H1 (cell line): ENCODE measurements at regions not wholly inside any gene's neighbourhood (a gene's known extent, or its start where the extent isn't known, plus 50 kb on each side); places are given as distances from the start of the nearest gene placed in this dataset.
"Not testable (repeated sequence)": the region's sequence is repeated elsewhere in the genome, so short reads cannot be mapped to it uniquely, and the experiment has no call there.

Experiments used
- CTCF ChIA-PET: fragments of 300-600 bp; sonication (Branson Sonifier 250); formaldehyde crosslinking; loops from one replicate; lab custom pipeline; 2021; ENCODE audit not compliant: partially characterized antibody; lab: Charles Lee
- POLR2A ChIA-PET: fragments of 300-600 bp; sonication (Branson Sonifier 250); formaldehyde crosslinking; loops from one replicate; lab custom pipeline; 2021; ENCODE audit warnings: inconsistent platforms; ENCODE audit not compliant: partially characterized antibody; lab: Charles Lee
- DNase-seq, 2 experiments: peaks; one replicate each; pipeline versions ENCODE4 v3.0.0 to v3.0.0-alpha.2; 2010 to 2022; ENCODE audit warnings: low spot score in 2 of 2, low read depth in 1 of 2, mixed read lengths in 1 of 2
- FAIRE-seq: peaks from 2 replicates; lab custom pipeline; 2011; peaks lifted over from hg19 to GRCh38; lab: Jason Lieb, UNC
- H2AFZ ChIP-seq: 2 replicates; pipeline ENCODE4 v1.8.1; 2012; ENCODE audit warnings: low read length, inconsistent platforms
- H2AK5ac ChIP-seq: 2 replicates; pipeline ENCODE4 v1.6.1; 2013; ENCODE audit warnings: low read depth, low read length
- H2BK120ac ChIP-seq: replicated peaks from 2 replicates; pipeline ENCODE3; 2013; ENCODE audit warnings: low read depth, low read length, inconsistent platforms
- H2BK12ac ChIP-seq: 2 replicates; pipeline ENCODE4 v1.6.1; 2013; ENCODE audit warnings: low read depth, low read length
- H2BK15ac ChIP-seq: 2 replicates; pipeline ENCODE4 v1.6.1; 2013; ENCODE audit warnings: low read length
- H2BK20ac ChIP-seq: 2 replicates; pipeline ENCODE4 v1.6.1; 2013; ENCODE audit warnings: low read length
- H2BK5ac ChIP-seq: 2 replicates; pipeline ENCODE4 v1.6.1; 2013; ENCODE audit warnings: low read depth, low read length
- H3K14ac ChIP-seq: 2 replicates; pipeline ENCODE4 v1.6.1; 2013; ENCODE audit warnings: inconsistent platforms; ENCODE audit not compliant: insufficient read length
- H3K18ac ChIP-seq: 2 replicates; pipeline ENCODE4 v1.6.1; 2013; ENCODE audit warnings: low read length; ENCODE audit errors: extremely low read depth
- H3K23ac ChIP-seq: 2 replicates; pipeline ENCODE4 v1.6.1; 2013; ENCODE audit warnings: inconsistent platforms; ENCODE audit not compliant: insufficient read length
- H3K23me2 ChIP-seq: 2 replicates; pipeline ENCODE4 v1.6.1; 2013; ENCODE audit warnings: low read depth, low read length
- H3K27ac ChIP-seq: 2 replicates; pipeline ENCODE4 v1.6.1; 2011; ENCODE audit warnings: low read depth, low read length, inconsistent platforms
- H3K27me3 ChIP-seq, 4 experiments: replicated peaks in 1 of 4; 1 replicate in 1 of 4; 2 replicates in 3 of 4; pipeline versions ENCODE4 v1.6.1 to v1.8.1; 2011 to 2013; ENCODE audit warnings: low read length in 3 of 4, mild to moderate bottlenecking in 3 of 4, inconsistent platforms in 2 of 4, mixed read lengths in 2 of 4, moderate library complexity in 1 of 4; ENCODE audit not compliant: control insufficient read depth in 3 of 4, insufficient read depth in 3 of 4; ENCODE audit errors: extremely low read depth in 1 of 4
- H3K36me3 ChIP-seq, 4 experiments: 2 replicates each; pipeline versions ENCODE4 v1.6.1 to v1.8.1; 2011 to 2013; ENCODE audit warnings: mild to moderate bottlenecking in 4 of 4, low read length in 3 of 4, moderate library complexity in 2 of 4, control low read depth in 1 of 4, inconsistent platforms in 1 of 4; ENCODE audit not compliant: insufficient read depth in 4 of 4, control insufficient read depth in 2 of 4
- H3K4ac ChIP-seq: replicated peaks from 2 replicates; pipeline ENCODE3; 2013; ENCODE audit warnings: low read length, low read depth, mixed read lengths, inconsistent platforms; ENCODE audit not compliant: insufficient read length
- H3K4me1 ChIP-seq, 4 experiments: replicated peaks in 1 of 4; 1 replicate in 1 of 4; 2 replicates in 3 of 4; pipeline versions ENCODE4 v1.6.1 to v1.8.1; 2011 to 2013; ENCODE audit warnings: low read length in 3 of 4, inconsistent platforms in 2 of 4, mixed read lengths in 1 of 4; ENCODE audit not compliant: insufficient read depth in 4 of 4, control insufficient read depth in 3 of 4
- H3K4me2 ChIP-seq, 2 experiments: 2 replicates each; pipeline versions ENCODE4 v1.6.1 to v1.8.1; 2011 to 2013; ENCODE audit warnings: low read depth in 2 of 2, low read length in 2 of 2, control low read depth in 1 of 2, inconsistent platforms in 1 of 2, mild to moderate bottlenecking in 1 of 2; ENCODE audit not compliant: insufficient read depth in 1 of 2
- H3K4me3 ChIP-seq, 4 experiments: fragments of 200-600, 300-600 bp in 1 of 4; sonication (generic), shearing (Covaris generic), sonication (Bioruptor Twin) in 1 of 4; 2 replicates each; pipeline versions ENCODE4 v1.5.1 to v1.8.1; 2011 to 2016; ENCODE audit warnings: low read length in 4 of 4, low read depth in 3 of 4, control low read depth in 2 of 4, inconsistent platforms in 2 of 4, mild to moderate bottlenecking in 2 of 4, mixed read lengths in 1 of 4, moderate library complexity in 1 of 4; ENCODE audit not compliant: insufficient read depth in 2 of 4; ENCODE audit errors: extremely low read depth in 1 of 4
- H3K56ac ChIP-seq: replicated peaks from 2 replicates; pipeline ENCODE3; 2013; ENCODE audit warnings: low read depth, mild to moderate bottlenecking, mixed read lengths, low read length, inconsistent platforms; ENCODE audit not compliant: insufficient read length
- H3K79me1 ChIP-seq: 2 replicates; pipeline ENCODE4 v1.6.1; 2013; ENCODE audit warnings: low read depth, low read length, control low read depth
- H3K79me2 ChIP-seq, 2 experiments: 2 replicates each; pipeline versions ENCODE4 v1.6.1 to v1.8.1; 2012 to 2013; ENCODE audit warnings: low read length in 2 of 2, mild to moderate bottlenecking in 2 of 2, inconsistent platforms in 1 of 2; ENCODE audit not compliant: insufficient read depth in 2 of 2, control insufficient read depth in 1 of 2
- H3K9ac ChIP-seq, 4 experiments: replicated peaks in 1 of 4; 1 replicate in 1 of 4; 2 replicates in 3 of 4; pipeline versions ENCODE4 v1.6.1 to v1.8.1; 2011 to 2013; ENCODE audit warnings: low read depth in 3 of 4, low read length in 3 of 4, control low read depth in 2 of 4, mild to moderate bottlenecking in 2 of 4, moderate library complexity in 2 of 4, inconsistent platforms in 1 of 4; ENCODE audit errors: extremely low read depth in 1 of 4
- H3K9me3 ChIP-seq, 2 experiments: 2 replicates each; pipeline versions ENCODE4 v1.6.1 to v1.8.1; 2012 to 2013; ENCODE audit warnings: mild to moderate bottlenecking in 2 of 2, moderate library complexity in 2 of 2, control low read depth in 1 of 2, inconsistent platforms in 1 of 2, low read depth in 1 of 2, low read length in 1 of 2, mixed read lengths in 1 of 2; ENCODE audit not compliant: insufficient read depth in 2 of 2
- H4K20me1 ChIP-seq, 2 experiments: replicated peaks in 1 of 2; 2 replicates each; pipeline versions ENCODE3 to v1.8.1; 2011 to 2013; ENCODE audit warnings: inconsistent platforms in 2 of 2, low read length in 2 of 2, mild to moderate bottlenecking in 1 of 2; ENCODE audit not compliant: insufficient read depth in 2 of 2, control insufficient read depth in 1 of 2
- H4K5ac ChIP-seq: 2 replicates; pipeline ENCODE4 v1.6.1; 2013; ENCODE audit warnings: low read length, low read depth, mixed read lengths, inconsistent platforms; ENCODE audit not compliant: insufficient read length
- H4K8ac ChIP-seq: 2 replicates; pipeline ENCODE4 v1.8.0; 2013; ENCODE audit warnings: mild to moderate bottlenecking, moderate library complexity, low read length, inconsistent platforms; ENCODE audit not compliant: insufficient read depth; ENCODE audit errors: extremely low read depth
- H4K91ac ChIP-seq: replicated peaks from 2 replicates; pipeline ENCODE3; 2013; ENCODE audit warnings: low read length, mixed read lengths, inconsistent platforms; ENCODE audit not compliant: insufficient read length
- WGBS, 2 experiments: shearing (Covaris generic) in 1 of 2; methylation state at CpG; one replicate each; pipeline versions ENCODE4 v1.1.6 to v1.1.7; 2013 to 2015; ENCODE audit warnings: low lambda C conversion rate in 2 of 2, mixed read lengths in 2 of 2, inconsistent platforms in 1 of 2, low coverage in 1 of 2, missing lambda C conversion rate in 1 of 2; ENCODE audit not compliant: insufficient replicate concordance in 2 of 2, insufficient coverage in 1 of 2, insufficient read length in 1 of 2; ENCODE audit errors: extremely low coverage in 1 of 2, missing lambda C conversion rate in 1 of 2; 5-methylcytosine and 5-hydroxymethylcytosine counted together

- FAIRE-seq, H3K79me2 ChIP-seq, H2BK12ac ChIP-seq, H3K56ac ChIP-seq, H2AFZ ChIP-seq, H3K9me3 ChIP-seq, H3K4me1 ChIP-seq, H2BK15ac ChIP-seq, H3K4me2 ChIP-seq, H3K18ac ChIP-seq, H3K27ac ChIP-seq, H3K27me3 ChIP-seq, H3K9ac ChIP-seq, H3K23me2 ChIP-seq, H3K79me1 ChIP-seq, H3K23ac ChIP-seq, H3K4me3 ChIP-seq, H2BK20ac ChIP-seq, H4K20me1 ChIP-seq, H3K14ac ChIP-seq, H4K91ac ChIP-seq, H3K36me3 ChIP-seq, H2BK5ac ChIP-seq, H2AK5ac ChIP-seq, H4K5ac ChIP-seq, H4K8ac ChIP-seq, H2BK120ac ChIP-seq, H3K4ac ChIP-seq, DNase-seq: not testable (repeated sequence)
- ChIA-PET POLR2A (interaction anchor here (0.6 kb wide), 1 partner anchor 548 kb away, joined by 4 read pairs; no protein-coding TSS in a partner anchor), CTCF (interaction anchor here (0.6 to 6.4 kb wide), 4 partner anchors 22 to 555 kb away, joined by 3 to 48 read pairs (median 3); no protein-coding TSS in a partner anchor)
These were observed 260.2 kb downstream of the SPRY1 start for GRCh38 chr4:123656746-123657294.

- H4K5ac ChIP-seq, H2AK5ac ChIP-seq, FAIRE-seq, H2BK120ac ChIP-seq, H3K9ac ChIP-seq, H2BK12ac ChIP-seq, H3K14ac ChIP-seq, H4K20me1 ChIP-seq, H3K4ac ChIP-seq, H3K4me3 ChIP-seq, H2BK15ac ChIP-seq, H4K8ac ChIP-seq, H4K91ac ChIP-seq, H3K23me2 ChIP-seq, H3K18ac ChIP-seq, DNase-seq, H3K36me3 ChIP-seq, H3K4me2 ChIP-seq, H3K27ac ChIP-seq, POLR2A ChIA-PET, H3K56ac ChIP-seq, H3K23ac ChIP-seq, H3K27me3 ChIP-seq, H3K4me1 ChIP-seq, H3K79me1 ChIP-seq, H3K9me3 ChIP-seq, H2BK20ac ChIP-seq, H2BK5ac ChIP-seq, H3K79me2 ChIP-seq, H2AFZ ChIP-seq: not testable (repeated sequence)
- 100% methylated on average over 2 of the region's 2 CpGs; no CpG with 5 or more reads in 1 of the 2 experiments for WGBS, 2 experiments
- CTCF ChIA-PET, result interaction anchor here (1.4 to 6.4 kb wide), 2 partner anchors 250 to 307 kb away, joined by 3 to 48 read pairs; no protein-coding TSS in a partner anchor
These were observed 261.0 kb downstream of the SPRY1 start for GRCh38 chr4:123657606-123658005.
